ENCODE measurements at regions not wholly inside any gene's neighbourhood (a gene's known extent, or its start where the extent isn't known, plus 50 kb on each side); places are given as distances from the start of the nearest gene placed in this dataset.

GRCh38 chr1:30327370-30328099 is 395.9 kb downstream of the MATN1 start:
- no peak for ATAC-seq (ENCODE audit: low read depth in 2 of 2)
- Mint-ChIP-seq H3K9me3 (no peaks in the 10 kb centered on the region), H3K36me3 (no peaks in the 10 kb centered on the region), H3K4me1 (no peaks in the 10 kb centered on the region), H3K4me3 (no peak overlapping the region), H3K27me3 (no peaks in the 10 kb centered on the region), H3K27ac (no peak overlapping the region)
- Histone ChIP-seq H3K36me3 (ENCODE audit: control insufficient read depth, insufficient read depth, low read length) (no peaks in the 10 kb centered on the region), H3K4me1 (ENCODE audit: control insufficient read depth, insufficient read depth, low read length, poor library complexity, severe bottlenecking) (no peaks in the 10 kb centered on the region), H3K4me3 (ENCODE audit: low read depth, low read length) (no peak overlapping the region), H3K27ac (ENCODE audit: insufficient read depth, low read length, poor library complexity, severe bottlenecking) (no peak overlapping the region), H3K9me3 (ENCODE audit: control insufficient read depth in 2 of 2, low read length in 2 of 2) (no peaks in the 10 kb centered on the region), H3K27me3 (ENCODE audit: control insufficient read depth, insufficient read depth, low read length) (no peaks in the 10 kb centered on the region)
- no peak for DNase-seq

GRCh38 chr1:30325999-30326398 is 397.4 kb downstream of the MATN1 start:
- no peak overlapping the region for H3K4me3 ChIP-seq (ENCODE audit: low read depth, low read length)
- no peaks in the 10 kb centered on the region for H3K27me3 ChIP-seq (ENCODE audit: control insufficient read depth, insufficient read depth, low read length)
- Mint-ChIP-seq H3K36me3 (no peaks in the 10 kb centered on the region), H3K27ac (no peak overlapping the region), H3K9me3 (no peaks in the 10 kb centered on the region), H3K4me1 (no peaks in the 10 kb centered on the region), H3K4me3 (no peak overlapping the region), H3K27me3 (no peaks in the 10 kb centered on the region)
- H3K27ac ChIP-seq (ENCODE audit: insufficient read depth, low read length, poor library complexity, severe bottlenecking), result no peak overlapping the region
- DNase-seq (no peak), ATAC-seq (ENCODE audit: low read depth in 2 of 2) (no peak)
- no peaks in the 10 kb centered on the region for H3K36me3 ChIP-seq (ENCODE audit: control insufficient read depth, insufficient read depth, low read length)
- no peaks in the 10 kb centered on the region for H3K9me3 ChIP-seq (ENCODE audit: control insufficient read depth in 2 of 2, low read length in 2 of 2)
- no peaks in the 10 kb centered on the region for H3K4me1 ChIP-seq (ENCODE audit: control insufficient read depth, insufficient read depth, low read length, poor library complexity, severe bottlenecking)

- no peaks in the 10 kb centered on the region for H3K36me3 Mint-ChIP-seq
- no peaks in the 10 kb centered on the region for H3K36me3 ChIP-seq (ENCODE audit: control insufficient read depth, insufficient read depth, low read length)
- no peaks in the 10 kb centered on the region for H3K4me1 ChIP-seq (ENCODE audit: control insufficient read depth, insufficient read depth, low read length, poor library complexity, severe bottlenecking)
- H3K4me1 Mint-ChIP-seq, result no peaks in the 10 kb centered on the region
- no peaks in the 10 kb centered on the region for H3K27me3 Mint-ChIP-seq
- no peak overlapping the region for H3K27ac Mint-ChIP-seq
- no peak overlapping the region for H3K4me3 ChIP-seq (ENCODE audit: low read depth, low read length)
- H3K9me3 Mint-ChIP-seq, result no peaks in the 10 kb centered on the region
- no peak overlapping the region for H3K4me3 Mint-ChIP-seq
- no peak overlapping the region for H3K27ac ChIP-seq (ENCODE audit: insufficient read depth, low read length, poor library complexity, severe bottlenecking)
- DNase-seq (no peak), ATAC-seq (ENCODE audit: low read depth in 2 of 2) (no peak)
- H3K27me3 ChIP-seq (ENCODE audit: control insufficient read depth, insufficient read depth, low read length), result no peaks in the 10 kb centered on the region
- H3K9me3 ChIP-seq (ENCODE audit: control insufficient read depth in 2 of 2, low read length in 2 of 2), result no peaks in the 10 kb centered on the region
These were observed 398.1 kb downstream of the MATN1 start for GRCh38 chr1:30325085-30325935.

- Histone ChIP-seq H3K4me3 (ENCODE audit: low read depth, low read length) (no peak overlapping the region), H3K9me3 (ENCODE audit: control insufficient read depth in 2 of 2, low read length in 2 of 2) (no peaks in the 10 kb centered on the region), H3K4me1 (ENCODE audit: control insufficient read depth, insufficient read depth, low read length, poor library complexity, severe bottlenecking) (no peaks in the 10 kb centered on the region), H3K27ac (ENCODE audit: insufficient read depth, low read length, poor library complexity, severe bottlenecking) (no peak overlapping the region), H3K27me3 (ENCODE audit: control insufficient read depth, insufficient read depth, low read length) (no peaks in the 10 kb centered on the region), H3K36me3 (ENCODE audit: control insufficient read depth, insufficient read depth, low read length) (no peaks in the 10 kb centered on the region)
- DNase-seq (no peak), ATAC-seq (ENCODE audit: low read depth in 2 of 2) (no peak)
- H3K36me3 Mint-ChIP-seq, result no peaks in the 10 kb centered on the region
- no peaks in the 10 kb centered on the region for H3K4me1 Mint-ChIP-seq
- H3K9me3 Mint-ChIP-seq, result no peaks in the 10 kb centered on the region
- H3K4me3 Mint-ChIP-seq, result no peak overlapping the region
- no peaks in the 10 kb centered on the region for H3K27me3 Mint-ChIP-seq
- no peak overlapping the region for H3K27ac Mint-ChIP-seq
These were observed 398.9 kb downstream of the MATN1 start for GRCh38 chr1:30324251-30325084.

GRCh38 chr1:30323841-30324240 is 399.5 kb downstream of the MATN1 start:
- Histone ChIP-seq H3K9me3 (ENCODE audit: control insufficient read depth in 2 of 2, low read length in 2 of 2) (no peaks in the 10 kb centered on the region), H3K4me1 (ENCODE audit: control insufficient read depth, insufficient read depth, low read length, poor library complexity, severe bottlenecking) (no peaks in the 10 kb centered on the region), H3K27me3 (ENCODE audit: control insufficient read depth, insufficient read depth, low read length) (no peaks in the 10 kb centered on the region), H3K4me3 (ENCODE audit: low read depth, low read length) (no peak overlapping the region), H3K36me3 (ENCODE audit: control insufficient read depth, insufficient read depth, low read length) (no peaks in the 10 kb centered on the region), H3K27ac (ENCODE audit: insufficient read depth, low read length, poor library complexity, severe bottlenecking) (no peak overlapping the region)
- Mint-ChIP-seq H3K36me3 (no peaks in the 10 kb centered on the region), H3K9me3 (no peaks in the 10 kb centered on the region), H3K27me3 (no peaks in the 10 kb centered on the region), H3K27ac (no peak overlapping the region), H3K4me3 (no peak overlapping the region), H3K4me1 (no peaks in the 10 kb centered on the region)
- no peak for ATAC-seq (ENCODE audit: low read depth in 2 of 2)
- DNase-seq, result no peak

- DNase-seq, result no peak
- no peak overlapping the region for H3K27ac Mint-ChIP-seq
These were observed 400.0 kb downstream of the MATN1 start for GRCh38 chr1:30323352-30323751.

GRCh38 chr1:30322859-30323257 is 400.5 kb downstream of the MATN1 start:
- no peak for ATAC-seq (ENCODE audit: low read depth in 2 of 2)
- Mint-ChIP-seq H3K27ac (no peak overlapping the region), H3K36me3 (no peaks in the 10 kb centered on the region), H3K4me3 (no peak overlapping the region), H3K9me3 (no peaks in the 10 kb centered on the region), H3K4me1 (no peaks in the 10 kb centered on the region), H3K27me3 (no peaks in the 10 kb centered on the region)
- Histone ChIP-seq H3K36me3 (ENCODE audit: control insufficient read depth, insufficient read depth, low read length) (no peaks in the 10 kb centered on the region), H3K4me1 (ENCODE audit: control insufficient read depth, insufficient read depth, low read length, poor library complexity, severe bottlenecking) (no peaks in the 10 kb centered on the region), H3K27ac (ENCODE audit: insufficient read depth, low read length, poor library complexity, severe bottlenecking) (no peak overlapping the region), H3K9me3 (ENCODE audit: control insufficient read depth in 2 of 2, low read length in 2 of 2) (no peaks in the 10 kb centered on the region), H3K4me3 (ENCODE audit: low read depth, low read length) (no peak overlapping the region), H3K27me3 (ENCODE audit: control insufficient read depth, insufficient read depth, low read length) (no peaks in the 10 kb centered on the region)
- DNase-seq, result no peak

More at GRCh38 chr1:30323352-30323751, 400.0 kb downstream of the MATN1 start:
- Mint-ChIP-seq H3K4me1 (no peaks in the 10 kb centered on the region), H3K4me3 (no peak overlapping the region), H3K27me3 (no peaks in the 10 kb centered on the region), H3K9me3 (no peaks in the 10 kb centered on the region), H3K36me3 (no peaks in the 10 kb centered on the region)
- H3K4me1 ChIP-seq (ENCODE audit: control insufficient read depth, insufficient read depth, low read length, poor library complexity, severe bottlenecking), result no peaks in the 10 kb centered on the region
- H3K27me3 ChIP-seq (ENCODE audit: control insufficient read depth, insufficient read depth, low read length), result no peaks in the 10 kb centered on the region
- H3K27ac ChIP-seq (ENCODE audit: insufficient read depth, low read length, poor library complexity, severe bottlenecking), result no peak overlapping the region
- no peaks in the 10 kb centered on the region for H3K9me3 ChIP-seq (ENCODE audit: control insufficient read depth in 2 of 2, low read length in 2 of 2)
- no peak for ATAC-seq (ENCODE audit: low read depth in 2 of 2)
- no peaks in the 10 kb centered on the region for H3K36me3 ChIP-seq (ENCODE audit: control insufficient read depth, insufficient read depth, low read length)
- no peak overlapping the region for H3K4me3 ChIP-seq (ENCODE audit: low read depth, low read length)
